Loucy (cell line): ENCODE measurements at regions not wholly inside any gene's neighbourhood (a gene's known extent, or its start where the extent isn't known, plus 50 kb on each side); places are given as distances from the start of the nearest gene placed in this dataset.

Source experiments
- H2AFZ ChIP-seq: fragments of 200-600 bp; sonication (generic); 2 replicates; pipeline ENCODE4 v1.6.0; 2016; ENCODE audit warnings: antibody characterized with exemption, mild to moderate bottlenecking, low read length, moderate library complexity
- H3F3A ChIP-seq: fragments of 200-600 bp; 2 replicates; pipeline ENCODE4 v1.6.0; 2016; ENCODE audit warnings: antibody characterized with exemption, low read depth, mild to moderate bottlenecking
- H3K27me3 ChIP-seq: fragments of 200-600 bp; sonication (generic); 2 replicates; pipeline ENCODE4 v1.6.1; 2014; ENCODE audit warnings: low read length, mild to moderate bottlenecking; ENCODE audit not compliant: insufficient read depth, poor library complexity, severe bottlenecking
- H3K36me3 ChIP-seq: fragments of 200-600 bp; sonication (generic); 2 replicates; pipeline ENCODE4 v1.6.1; 2016; ENCODE audit warnings: low read length; ENCODE audit not compliant: insufficient read depth
- H3K4me1 ChIP-seq: fragments of 200-600 bp; sonication (generic); 2 replicates; pipeline ENCODE4 v1.5.1; 2014; ENCODE audit warnings: low read length, mild to moderate bottlenecking; ENCODE audit not compliant: insufficient read depth, poor library complexity, severe bottlenecking
- H3K4me2 ChIP-seq: fragments of 200-600 bp; sonication (generic); 2 replicates; pipeline ENCODE4 v1.6.0; 2014; ENCODE audit warnings: antibody characterized with exemption, low read length, low read depth, mild to moderate bottlenecking; ENCODE audit not compliant: poor library complexity, severe bottlenecking
- H3K4me3 ChIP-seq: fragments of 200-600 bp; sonication (generic); 2 replicates; pipeline ENCODE4 v1.5.1; 2014; ENCODE audit warnings: low read length, mild to moderate bottlenecking, mixed read lengths; ENCODE audit not compliant: poor library complexity, severe bottlenecking
- H3K79me2 ChIP-seq: fragments of 200-600 bp; sonication (generic); 2 replicates; pipeline ENCODE4 v1.6.1; 2014; ENCODE audit warnings: low read length; ENCODE audit not compliant: insufficient read depth
- H3K9ac ChIP-seq: fragments of 200-600 bp; sonication (generic); 2 replicates; pipeline ENCODE4 v1.6.0; 2014; ENCODE audit warnings: mild to moderate bottlenecking, low read depth, low read length, moderate library complexity; ENCODE audit not compliant: poor library complexity, severe bottlenecking
- H3K9me2 ChIP-seq: fragments of 200-600 bp; sonication (generic); replicated peaks from 2 replicates; pipeline ENCODE4 v1.6.1; 2016; ENCODE audit warnings: low read depth, low read length, mixed read lengths
- H3K9me3 ChIP-seq: fragments of 200-600 bp; sonication (generic); 2 replicates; pipeline ENCODE4 v1.6.1; 2014; ENCODE audit warnings: mild to moderate bottlenecking, antibody characterized with exemption, low read length, low read depth; ENCODE audit not compliant: insufficient read depth
- H4K20me1 ChIP-seq: fragments of 200-600 bp; sonication (generic); 2 replicates; pipeline ENCODE4 v1.6.0; 2014; ENCODE audit warnings: antibody characterized with exemption, low read length, mild to moderate bottlenecking; ENCODE audit not compliant: insufficient read depth, poor library complexity, severe bottlenecking
- EZH2phosphoT487 ChIP-seq: fragments of 200-600 bp; IDR thresholded peaks from 2 replicates; pipeline ENCODE4 v1.6.1; 2018; ENCODE audit warnings: antibody characterized with exemption, mild to moderate bottlenecking, moderate library complexity, borderline replicate concordance
- TF ChIP-seq, protein P1 (sequence below): fragments of 200-600 bp; sonication (generic); conservative IDR thresholded peaks from 2 replicates; pipeline ENCODE4 v1.5.1; 2014; ENCODE audit warnings: mild to moderate bottlenecking, antibody characterized with exemption, low read length

DNA sequence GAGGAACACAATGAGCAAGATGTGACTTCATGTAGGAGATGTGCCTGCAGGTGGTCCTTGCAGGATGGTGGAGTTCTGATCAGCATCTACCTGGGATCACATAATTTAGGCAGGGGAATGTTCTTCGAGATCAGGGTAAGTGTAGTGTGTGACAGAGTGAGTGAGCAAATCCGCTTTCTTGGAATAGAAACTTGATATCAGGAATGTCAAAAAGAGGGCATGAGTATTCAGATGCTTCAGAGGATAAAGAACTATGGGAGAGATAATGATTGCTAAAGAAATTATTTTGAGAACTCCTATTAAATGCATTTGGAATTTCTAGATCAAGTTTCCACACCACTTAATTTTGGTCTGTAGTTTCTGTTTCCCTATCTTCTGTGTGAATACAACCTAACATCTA lies 463.6 kb upstream of the SLC14A2 start:
- no peak overlapping the region for H3K4me2 ChIP-seq
- TF ChIP-seq EZH2phosphoT487 = no peak
- TF ChIP-seq, protein P1, sequence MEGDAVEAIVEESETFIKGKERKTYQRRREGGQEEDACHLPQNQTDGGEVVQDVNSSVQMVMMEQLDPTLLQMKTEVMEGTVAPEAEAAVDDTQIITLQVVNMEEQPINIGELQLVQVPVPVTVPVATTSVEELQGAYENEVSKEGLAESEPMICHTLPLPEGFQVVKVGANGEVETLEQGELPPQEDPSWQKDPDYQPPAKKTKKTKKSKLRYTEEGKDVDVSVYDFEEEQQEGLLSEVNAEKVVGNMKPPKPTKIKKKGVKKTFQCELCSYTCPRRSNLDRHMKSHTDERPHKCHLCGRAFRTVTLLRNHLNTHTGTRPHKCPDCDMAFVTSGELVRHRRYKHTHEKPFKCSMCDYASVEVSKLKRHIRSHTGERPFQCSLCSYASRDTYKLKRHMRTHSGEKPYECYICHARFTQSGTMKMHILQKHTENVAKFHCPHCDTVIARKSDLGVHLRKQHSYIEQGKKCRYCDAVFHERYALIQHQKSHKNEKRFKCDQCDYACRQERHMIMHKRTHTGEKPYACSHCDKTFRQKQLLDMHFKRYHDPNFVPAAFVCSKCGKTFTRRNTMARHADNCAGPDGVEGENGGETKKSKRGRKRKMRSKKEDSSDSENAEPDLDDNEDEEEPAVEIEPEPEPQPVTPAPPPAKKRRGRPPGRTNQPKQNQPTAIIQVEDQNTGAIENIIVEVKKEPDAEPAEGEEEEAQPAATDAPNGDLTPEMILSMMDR = no peak

GRCh38 chr18:45155526-45155925 lies 459.8 kb upstream of the SLC14A2 start:
- no peaks in the 10 kb centered on the region for H3K27me3 ChIP-seq
- H3K9ac ChIP-seq = no peak overlapping the region
- H2AFZ ChIP-seq = no peak overlapping the region
- no peak overlapping the region for H3K4me3 ChIP-seq
- H3K79me2 ChIP-seq = no peaks in the 10 kb centered on the region
- no peaks in the 10 kb centered on the region for H3F3A ChIP-seq
- peaks cover 4% of the 10 kb centered on the region for H3K4me1 ChIP-seq
- no peak overlapping the region for H3K4me2 ChIP-seq
- no peaks in the 10 kb centered on the region for H3K9me2 ChIP-seq
- H3K9me3 ChIP-seq = no peaks in the 10 kb centered on the region
- H4K20me1 ChIP-seq = no peaks in the 10 kb centered on the region
- H3K36me3 ChIP-seq = no peaks in the 10 kb centered on the region
- TF ChIP-seq EZH2phosphoT487 = no peak
- TF ChIP-seq, protein P1 = no peak

More for the DNA sequence above, 463.6 kb upstream of the SLC14A2 start:
- H3K9me3 ChIP-seq = no peaks in the 10 kb centered on the region; the same call in 1 of the 2 replicates
- no peaks in the 10 kb centered on the region for H4K20me1 ChIP-seq
- H3K9me2 ChIP-seq = no peaks in the 10 kb centered on the region
- H2AFZ ChIP-seq = no peak overlapping the region
- H3K36me3 ChIP-seq = no peaks in the 10 kb centered on the region
- H3K9ac ChIP-seq = no peak overlapping the region
- peaks cover under 1% of the 10 kb centered on the region for H3K4me1 ChIP-seq
- H3K79me2 ChIP-seq = no peaks in the 10 kb centered on the region
- no peak overlapping the region for H3K4me3 ChIP-seq
- no peaks in the 10 kb centered on the region for H3K27me3 ChIP-seq
- H3F3A ChIP-seq = no peaks in the 10 kb centered on the region

- Histone ChIP-seq H3K79me2 (no peaks in the 10 kb centered on the region), H3K27me3 (no peaks in the 10 kb centered on the region), H4K20me1 (no peaks in the 10 kb centered on the region), H3K4me2 (no peak overlapping the region), H3K4me3 (no peak overlapping the region), H3K9ac (no peak overlapping the region), H3F3A (no peaks in the 10 kb centered on the region), H2AFZ (no peak overlapping the region), H3K4me1 (peaks cover 4% of the 10 kb centered on the region), H3K36me3 (no peaks in the 10 kb centered on the region), H3K9me3 (no peaks in the 10 kb centered on the region), H3K9me2 (no peaks in the 10 kb centered on the region)
- no peak for TF ChIP-seq EZH2phosphoT487
- TF ChIP-seq, protein P1 = no peak
Measured at GRCh38 chr18:45156946-45157345, 458.3 kb upstream of the SLC14A2 start.
